ENCODE measurements at regions not wholly inside any gene's neighbourhood (a gene's known extent, or its start where the extent isn't known, plus 50 kb on each side); places are given as distances from the start of the nearest gene placed in this dataset.
"Not testable (repeated sequence)": the region's sequence is repeated elsewhere in the genome, so short reads cannot be mapped to it uniquely, and the experiment has no call there.

DNA sequence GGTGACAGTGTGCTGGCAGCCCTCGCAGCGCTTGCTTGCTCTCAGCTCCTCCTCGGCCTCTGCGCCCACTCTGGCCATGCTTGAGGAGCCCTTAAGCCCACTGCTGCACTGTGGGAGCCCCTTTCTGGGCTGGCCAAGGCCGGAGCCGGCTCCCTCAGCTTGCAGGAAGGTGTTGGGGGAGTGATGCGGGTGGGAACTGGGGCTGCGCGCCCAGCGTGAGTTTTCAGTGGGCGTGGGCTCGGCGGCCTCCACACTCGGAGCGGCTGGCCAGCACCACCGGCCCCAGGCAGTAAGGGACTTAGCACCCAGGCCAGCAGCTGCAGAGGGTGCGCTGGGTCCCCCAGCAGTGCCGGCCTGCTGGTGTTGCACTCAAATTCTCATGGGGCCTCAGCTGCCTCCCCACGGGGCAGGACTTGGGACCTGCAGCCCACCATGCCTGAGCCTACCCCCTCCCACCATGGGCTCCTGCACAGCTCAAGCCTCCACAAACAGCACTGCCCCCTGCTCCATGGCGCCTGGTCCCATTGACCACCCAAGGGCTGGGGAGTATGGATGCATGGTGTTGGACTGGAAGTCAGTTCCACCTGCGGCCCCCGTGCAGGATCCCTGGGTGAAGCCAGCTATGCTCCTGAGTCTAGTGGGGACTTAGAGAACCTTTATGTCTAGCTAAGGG, 223.1 kb upstream of the PTPRD start:
- DNase-seq (ENCODE audit: low read depth in 2 of 2) = no peak

DNA sequence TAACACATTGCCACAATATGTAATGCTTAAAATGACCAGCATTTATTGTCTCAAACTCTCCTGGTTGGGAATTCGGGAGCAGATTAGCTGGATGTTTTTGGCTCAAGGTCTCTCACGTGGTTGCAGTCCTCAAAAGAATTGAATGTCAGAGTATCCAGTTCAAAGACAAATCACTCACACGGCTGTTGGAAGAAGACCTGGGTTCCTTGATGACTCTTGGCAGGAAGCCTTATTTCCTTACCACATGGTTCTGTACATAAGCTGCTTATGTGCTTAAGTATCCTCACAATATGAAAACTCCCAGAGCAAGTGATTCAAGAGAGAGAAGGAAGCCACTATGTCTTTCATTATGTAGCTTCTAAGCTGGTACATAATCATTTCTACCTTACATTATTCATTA, 230.3 kb upstream of the PTPRD start:
- no peak for DNase-seq (ENCODE audit: low read depth in 2 of 2)

DNA sequence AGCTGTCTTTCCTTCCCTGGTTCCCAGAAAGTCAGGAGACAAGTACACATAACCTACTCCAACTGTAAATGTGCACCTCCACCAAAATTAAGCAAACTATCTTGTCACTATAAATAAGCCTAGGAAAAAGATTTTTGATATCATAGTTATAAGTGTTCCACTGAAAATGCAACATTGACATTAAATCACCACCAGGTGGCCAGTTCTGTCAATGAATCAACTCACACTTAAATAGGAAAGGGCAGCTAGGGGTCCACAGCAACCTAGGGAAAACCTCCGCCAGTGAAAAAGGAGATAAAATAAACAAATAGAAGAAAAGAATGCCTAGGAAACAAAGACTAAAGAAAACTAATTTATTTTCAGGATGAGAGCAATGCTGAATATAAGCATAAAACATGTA, 243.0 kb upstream of the PTPRD start:
- no peak for DNase-seq (ENCODE audit: low read depth in 2 of 2)

DNA sequence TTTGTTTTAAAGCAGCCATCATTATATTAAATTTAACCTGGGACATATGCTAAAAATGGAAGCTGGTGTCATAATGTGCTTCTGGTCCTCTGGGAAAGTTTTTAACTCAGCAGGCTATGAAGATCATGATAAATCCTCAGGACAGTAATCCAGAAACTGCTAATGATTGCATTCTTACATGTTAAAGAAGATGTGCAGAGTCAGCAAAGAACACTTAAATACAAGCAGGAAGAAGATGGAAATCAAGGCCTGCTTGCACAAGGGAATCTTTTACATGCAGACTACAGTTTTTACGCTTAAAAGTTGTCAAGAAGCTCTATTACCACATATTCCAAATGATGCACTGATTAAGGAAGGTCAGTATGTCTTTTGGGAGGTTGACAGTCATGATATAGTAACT, 246.0 kb upstream of the PTPRD start:
- no peak for DNase-seq (ENCODE audit: low read depth in 2 of 2)

DNA sequence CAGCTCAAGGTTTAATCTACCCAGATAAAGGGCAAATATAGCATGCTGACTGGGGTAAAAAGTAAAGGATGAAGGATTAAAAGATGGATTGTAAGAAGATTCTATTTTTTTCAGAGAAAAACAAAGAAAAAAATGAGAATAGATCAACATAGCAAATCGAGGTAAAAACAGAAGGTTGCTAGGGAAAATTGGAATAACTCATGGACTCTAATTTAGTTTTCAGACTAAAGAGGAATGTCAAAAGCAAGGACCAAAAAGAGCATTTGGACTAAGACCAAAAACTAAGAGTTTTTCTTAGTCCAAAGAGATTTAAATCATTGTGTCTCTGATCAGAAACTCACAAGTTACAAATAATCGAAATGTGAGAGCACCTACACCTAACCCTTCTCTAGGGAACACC, 250.7 kb upstream of the PTPRD start:
- no peak for DNase-seq (ENCODE audit: low read depth in 2 of 2)

DNA sequence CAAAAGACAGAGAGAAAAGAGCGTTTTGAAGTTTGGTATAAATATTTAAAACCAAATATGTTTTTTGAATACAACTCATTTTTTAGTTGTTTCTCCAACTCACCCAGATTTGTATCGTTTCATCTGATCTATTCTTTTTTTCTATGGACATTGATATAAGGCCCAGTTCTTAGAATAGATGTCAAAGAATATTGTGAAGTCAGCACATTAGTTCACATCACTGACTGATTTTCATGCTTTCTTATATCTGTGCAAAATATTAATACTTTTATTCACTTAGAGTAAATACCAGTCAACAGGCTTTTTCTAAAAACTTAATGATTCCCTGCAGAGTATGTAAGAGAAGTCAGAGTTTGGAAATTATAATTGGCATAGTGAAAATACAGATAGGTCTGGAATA, 254.4 kb upstream of the PTPRD start:
- no peak for DNase-seq (ENCODE audit: low read depth in 2 of 2)

DNA sequence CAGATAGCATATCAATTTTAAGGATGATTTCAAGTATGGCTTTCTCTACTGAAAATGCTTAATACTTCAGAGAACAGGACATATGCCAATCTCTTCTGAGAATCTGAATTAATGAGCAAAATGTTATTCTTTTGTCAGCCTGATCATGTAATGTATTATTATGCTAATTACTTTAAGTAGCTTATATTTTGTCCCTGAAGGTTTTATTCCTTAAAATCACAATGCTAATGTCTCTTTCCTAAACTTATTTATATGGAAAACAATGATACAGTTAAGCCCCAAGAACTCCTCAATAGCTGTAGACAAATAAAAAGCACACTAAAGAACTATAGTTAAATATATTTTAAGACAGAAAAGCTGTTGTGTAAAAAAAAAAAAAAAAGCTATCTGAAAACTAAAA, 256.9 kb upstream of the PTPRD start:
- no peak for DNase-seq (ENCODE audit: low read depth in 2 of 2)

DNA sequence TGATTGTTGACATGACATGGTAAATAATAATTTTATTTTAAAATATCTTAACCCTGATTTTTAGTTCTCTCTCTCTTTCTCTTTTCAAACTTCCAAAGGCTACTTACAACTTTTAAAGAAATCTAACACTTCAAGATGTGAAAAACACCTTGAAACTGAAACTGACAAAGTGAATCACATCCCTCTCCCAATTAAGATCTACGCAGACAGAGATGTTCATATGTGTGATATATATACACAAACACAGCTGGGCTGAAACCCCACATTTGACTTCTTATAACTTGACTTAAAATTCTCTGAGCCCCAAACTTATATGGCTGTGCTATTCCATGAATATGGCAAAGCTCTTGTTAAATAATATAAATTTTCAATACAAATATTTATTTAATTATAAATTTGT, 261.2 kb upstream of the PTPRD start:
- DNase-seq (ENCODE audit: low read depth in 2 of 2) = no peak

DNA sequence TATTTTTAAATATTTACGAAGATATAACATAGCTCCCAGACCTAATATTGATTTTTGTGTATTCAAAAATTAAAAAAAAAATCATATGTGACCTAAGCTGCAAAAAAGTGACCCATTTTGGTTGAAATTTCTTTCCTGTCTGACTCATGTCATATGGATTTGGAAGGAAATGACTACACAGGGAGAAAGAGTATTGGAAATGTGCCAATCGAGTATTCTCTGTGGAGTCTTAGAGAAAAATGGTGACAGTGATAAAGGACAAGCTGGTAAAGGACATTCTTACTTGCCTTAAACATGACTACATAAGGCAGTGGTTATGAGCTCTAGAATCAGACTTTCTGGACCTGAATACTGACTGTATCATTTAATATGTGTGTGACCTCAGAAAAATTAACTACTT, 262.9 kb upstream of the PTPRD start:
- DNase-seq (ENCODE audit: low read depth in 2 of 2) = peak; percentile 5 to 12

DNA sequence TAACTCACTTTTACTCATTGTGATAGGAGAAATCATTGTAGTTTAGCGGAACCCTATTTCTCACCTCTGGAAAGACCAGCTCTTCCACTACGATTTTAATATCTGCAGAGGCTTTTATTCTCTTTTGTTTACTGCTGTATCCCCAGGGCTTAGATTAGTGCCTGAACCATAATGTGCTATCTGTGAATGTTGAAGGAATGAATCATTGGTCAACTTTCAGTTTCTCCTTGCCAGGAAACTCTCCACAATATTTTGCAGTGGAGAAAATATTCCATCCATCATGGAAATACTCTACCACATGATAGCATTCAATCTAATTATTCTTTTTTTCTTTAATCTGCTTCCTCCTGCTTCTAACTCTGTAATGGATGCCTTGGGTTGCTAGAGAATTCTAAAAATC, 263.5 kb upstream of the PTPRD start:
- DNase-seq (ENCODE audit: low read depth in 2 of 2) = peak; percentile 14 to 18

DNA sequence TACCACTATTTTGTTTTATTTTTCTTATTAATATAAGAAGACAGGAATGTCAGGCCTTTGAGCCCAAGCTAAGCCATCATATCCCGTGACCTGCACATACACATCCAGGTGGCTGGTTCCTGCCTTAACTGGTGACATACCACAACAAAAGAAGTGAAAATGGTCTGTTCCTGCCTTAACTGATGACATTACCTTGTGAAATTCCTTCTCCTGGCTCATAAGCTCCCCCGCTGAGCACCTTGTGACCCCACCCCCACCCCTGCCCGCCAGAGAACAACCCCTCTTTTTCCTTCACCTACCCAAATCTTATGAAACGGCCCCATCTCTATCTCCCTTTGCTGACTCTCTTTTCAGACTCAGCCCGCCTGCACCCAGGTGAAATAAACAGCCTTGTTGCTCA, 277.5 kb upstream of the PTPRD start:
- DNase-seq (ENCODE audit: low read depth in 2 of 2) = not testable (repeated sequence)

DNA sequence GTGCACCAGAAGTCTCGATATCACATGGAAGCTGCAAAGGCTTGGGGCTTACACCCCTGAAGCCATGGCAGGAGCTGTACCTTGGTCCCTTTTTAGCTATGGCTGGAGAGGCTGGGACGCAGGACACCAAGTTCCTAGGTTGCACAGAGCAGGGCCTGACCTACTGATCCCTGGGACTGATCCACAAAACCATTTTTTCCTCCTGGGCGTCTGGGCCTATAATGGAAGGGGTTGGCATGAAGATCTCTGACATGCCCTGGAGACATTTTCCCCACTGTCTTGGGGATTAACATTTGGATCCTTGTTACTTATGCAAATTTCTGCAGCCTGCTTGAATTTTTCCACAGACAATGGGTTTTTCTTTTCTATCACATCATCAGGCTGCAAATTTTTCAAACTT, 286.7 kb upstream of the PTPRD start:
- no peak for DNase-seq (ENCODE audit: low read depth in 2 of 2)

DNA sequence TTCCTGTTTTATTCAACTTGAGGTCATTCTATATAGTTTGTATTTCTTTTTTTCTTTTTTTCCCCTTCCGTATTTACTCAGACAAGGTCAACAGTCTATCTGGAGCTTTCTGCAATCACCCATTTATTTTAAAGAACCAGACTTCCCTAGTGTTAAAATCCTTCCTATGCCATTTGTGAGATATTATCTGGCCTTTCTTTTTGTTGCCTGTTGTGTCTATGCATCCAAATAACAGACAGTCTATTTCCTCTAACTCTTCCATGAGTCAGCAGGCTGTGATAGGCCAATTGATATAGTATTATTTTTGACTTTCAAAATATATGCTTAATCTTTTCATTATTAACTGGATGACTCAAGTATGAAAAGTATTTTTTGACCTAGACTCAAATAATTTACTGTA, 291.2 kb upstream of the PTPRD start:
- DNase-seq (ENCODE audit: low read depth in 2 of 2) = no peak

DNA sequence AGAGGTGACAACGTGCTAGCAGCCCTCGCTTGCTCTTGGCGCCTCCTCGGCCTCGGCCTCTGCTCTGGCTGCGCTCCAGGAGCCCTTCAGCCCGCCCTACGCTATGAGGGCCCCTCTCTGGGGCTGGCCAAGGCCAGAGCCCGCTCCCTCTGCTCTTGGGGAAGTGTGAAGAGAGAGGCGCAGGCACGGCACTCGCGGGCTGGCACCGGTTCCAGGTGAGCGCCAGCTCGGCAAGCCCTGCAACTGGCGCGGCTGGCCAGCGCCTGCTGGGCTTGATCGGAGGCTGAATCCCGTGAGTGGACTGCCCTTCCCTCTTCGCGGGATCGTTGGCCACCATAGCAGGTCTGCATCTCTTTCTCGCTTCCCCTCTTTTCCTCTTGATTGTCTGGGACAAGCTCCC, 298.0 kb upstream of the PTPRD start:
- no peak for DNase-seq (ENCODE audit: low read depth in 2 of 2)

DNA sequence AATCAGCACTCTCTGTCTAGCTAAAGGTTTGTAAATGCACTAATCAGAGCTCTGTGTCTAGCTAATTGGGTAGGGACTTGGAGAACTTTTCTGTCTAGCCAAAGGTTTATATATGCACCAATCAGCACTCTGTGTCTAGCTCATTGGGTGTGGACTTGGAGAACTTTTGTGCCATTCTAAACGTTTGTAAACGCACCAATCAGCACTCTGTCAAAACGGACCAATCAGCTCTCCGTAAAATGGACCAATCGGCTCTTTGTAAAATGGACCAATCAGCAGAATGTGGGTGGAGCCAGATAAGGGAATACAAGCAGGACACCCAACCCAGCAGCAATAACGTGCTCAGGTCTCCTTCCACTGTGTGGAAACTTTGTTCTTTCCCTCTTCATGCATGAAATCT, 298.6 kb upstream of the PTPRD start:
- DNase-seq (ENCODE audit: low read depth in 2 of 2) = no peak

DNA sequence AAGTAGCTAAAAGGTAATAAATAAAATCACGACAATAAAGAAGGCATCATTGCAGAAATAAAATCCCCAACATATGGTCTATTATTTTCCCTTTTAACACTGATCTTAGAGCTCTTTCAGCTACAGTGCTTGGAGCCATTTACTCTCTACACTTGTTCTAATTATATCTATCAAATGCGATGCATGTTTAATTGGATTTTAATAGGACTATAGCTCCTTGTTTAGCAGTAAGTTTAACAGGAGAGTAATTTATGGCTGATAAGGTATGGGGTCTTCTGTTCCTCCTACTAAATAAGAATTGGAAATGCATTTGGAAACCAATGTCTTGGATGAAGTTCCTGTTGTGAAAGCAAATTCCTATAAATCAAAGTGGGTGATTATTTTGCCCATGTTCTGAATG, 304.2 kb upstream of the PTPRD start:
- DNase-seq (ENCODE audit: low read depth in 2 of 2) = no peak

DNA sequence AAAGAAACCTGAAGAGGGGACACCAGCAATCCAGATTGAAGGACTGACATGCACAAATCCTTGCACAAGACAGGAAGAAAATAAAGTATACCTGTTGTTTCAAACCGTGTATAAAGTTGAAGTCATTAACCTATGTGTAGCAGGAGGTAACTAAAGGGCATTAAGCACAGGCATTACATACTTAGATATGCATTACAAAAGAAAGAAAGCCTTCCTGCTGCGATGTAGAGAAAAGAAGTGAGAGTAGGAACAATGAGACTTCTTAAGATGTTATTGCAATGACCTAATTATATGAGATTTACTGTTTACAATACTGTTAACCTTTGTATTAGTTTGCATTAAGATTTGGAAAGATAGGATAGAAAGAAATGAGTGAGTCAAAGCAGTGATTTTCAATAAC, 308.9 kb upstream of the PTPRD start:
- no peak for DNase-seq (ENCODE audit: low read depth in 2 of 2)

DNA sequence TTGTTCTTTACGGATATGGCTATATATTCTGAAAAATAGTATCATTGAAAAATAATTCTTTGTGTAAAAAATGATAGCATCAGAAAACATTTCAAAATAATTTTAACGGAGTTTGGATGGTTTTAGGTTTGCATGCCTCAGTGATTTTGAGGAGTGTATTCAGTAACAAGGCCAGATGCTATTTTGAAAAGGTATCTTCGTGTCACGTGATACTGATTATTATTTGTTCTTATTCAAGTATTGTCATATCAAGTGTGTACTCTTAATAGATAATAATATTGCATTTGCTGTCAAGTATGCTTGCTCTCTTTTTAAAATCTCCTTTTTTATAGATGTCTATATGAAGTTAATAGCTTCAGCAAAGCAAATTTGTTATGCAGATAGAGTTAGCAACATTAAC, 313.1 kb upstream of the PTPRD start:
- no peak for DNase-seq (ENCODE audit: low read depth in 2 of 2)

DNA sequence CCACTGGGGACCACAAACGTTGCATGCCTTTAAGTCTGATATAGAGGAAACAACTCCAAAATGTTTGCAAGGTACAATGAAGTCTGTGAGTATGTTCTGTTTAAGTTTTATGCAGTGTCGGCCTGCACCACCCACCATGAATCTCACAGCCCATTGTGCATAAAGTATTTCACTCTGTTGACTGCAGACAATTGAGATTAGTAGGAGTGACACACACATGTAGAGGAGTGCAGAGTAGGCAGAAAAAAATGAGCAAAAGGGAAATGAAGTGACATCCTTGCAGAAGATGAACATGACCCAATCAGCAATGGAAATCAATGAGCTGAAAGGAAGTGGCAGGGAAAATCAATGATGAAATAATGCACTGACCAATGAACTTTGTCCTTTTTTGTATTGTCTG, 315.6 kb upstream of the PTPRD start:
- DNase-seq (ENCODE audit: low read depth in 2 of 2) = no peak

DNA sequence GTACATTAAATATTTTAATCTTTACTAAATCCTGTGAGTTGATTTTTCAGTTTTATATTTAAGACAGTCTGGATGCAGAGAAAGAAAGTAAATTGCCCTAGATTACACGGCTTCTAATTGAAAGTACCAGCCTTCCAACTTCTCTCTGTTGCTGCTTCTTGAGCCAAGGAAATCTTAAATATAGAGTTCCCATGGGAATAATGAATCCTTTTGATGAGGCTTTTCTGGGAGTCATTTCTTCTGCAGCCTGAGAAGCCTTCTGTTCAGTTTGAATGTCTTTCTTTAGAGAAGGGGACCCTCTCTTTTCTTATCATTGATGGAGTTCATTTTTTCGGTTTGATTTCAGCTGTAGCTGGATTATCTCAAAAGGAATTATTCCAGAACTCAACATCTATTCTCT, 317.3 kb upstream of the PTPRD start:
- DNase-seq (ENCODE audit: low read depth in 2 of 2) = no peak

DNA sequence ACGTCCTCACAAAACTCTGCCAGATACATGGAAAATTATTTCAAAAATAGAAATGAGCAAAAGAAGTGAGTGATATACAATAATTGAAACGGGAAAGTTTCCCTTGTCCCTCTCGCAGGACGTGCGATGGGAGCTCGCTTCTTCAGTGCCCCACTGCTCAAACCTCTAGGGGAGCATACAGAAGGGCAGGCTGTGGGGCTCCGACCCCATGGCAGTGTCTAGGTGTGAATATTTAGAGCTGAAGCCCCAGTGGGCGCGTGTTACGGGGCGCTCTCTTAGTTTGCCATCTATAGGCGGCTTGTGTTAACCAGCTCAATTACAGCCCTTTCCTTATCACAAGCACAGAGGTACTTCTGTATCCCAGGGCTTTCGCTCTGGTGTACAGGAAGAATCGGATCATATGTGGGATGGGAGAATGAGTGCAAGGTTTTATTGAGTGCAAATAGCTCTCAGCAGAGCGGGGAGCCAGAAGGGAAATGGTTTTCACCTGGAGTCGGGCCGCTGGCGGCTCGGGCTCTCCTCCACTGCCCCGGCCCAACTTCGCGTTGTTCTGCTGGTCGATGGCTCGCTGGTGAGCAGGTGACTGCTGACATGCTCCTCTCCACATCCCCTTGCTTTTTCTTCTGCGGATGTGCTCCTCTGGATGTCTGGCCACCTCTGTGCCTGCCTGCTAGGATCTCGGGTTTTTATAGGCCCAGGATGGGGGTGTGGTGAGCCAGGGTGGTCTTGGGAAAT, 334.0 kb upstream of the PTPRD start:
- DNase-seq (ENCODE audit: low read depth in 2 of 2) = no peak

DNA sequence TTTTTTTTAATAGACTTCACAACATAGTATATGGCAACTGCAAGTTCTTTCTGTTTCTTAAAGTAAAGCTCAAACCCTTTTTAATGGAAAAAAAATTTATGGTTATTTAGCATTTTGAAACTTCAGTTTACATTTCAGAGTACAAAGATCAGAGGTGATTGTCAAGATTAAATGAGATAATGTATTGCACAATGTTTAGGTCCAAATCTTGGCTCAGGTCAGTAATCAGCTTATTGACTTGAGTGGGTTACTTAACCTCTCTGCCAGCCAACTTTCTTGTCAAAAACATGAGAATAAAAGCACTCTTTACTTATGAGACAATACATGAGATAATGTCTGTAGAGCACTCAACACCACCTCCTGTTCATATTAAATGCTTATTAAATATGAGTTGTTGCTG, 345.1 kb upstream of the PTPRD start:
- no peak for DNase-seq (ENCODE audit: low read depth in 2 of 2)

DNA sequence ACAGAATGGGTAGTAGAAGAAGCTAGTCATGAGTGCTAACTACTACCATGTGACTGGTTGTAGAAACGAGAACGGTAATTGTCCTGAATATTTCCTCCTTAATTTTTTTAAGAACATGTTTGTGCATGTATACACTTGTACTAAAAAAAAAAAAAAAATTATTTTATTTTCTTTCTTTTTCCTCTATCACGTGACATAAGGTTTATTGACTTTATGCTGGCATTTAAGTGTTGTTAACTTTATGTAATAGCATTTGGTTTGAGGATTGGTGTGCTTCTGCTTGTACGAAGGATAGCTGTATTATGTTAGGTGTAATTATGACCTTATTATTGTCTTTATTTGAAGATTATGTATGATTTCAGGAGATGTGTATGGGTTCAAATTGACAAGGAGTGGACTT, 349.1 kb upstream of the PTPRD start:
- DNase-seq (ENCODE audit: low read depth in 2 of 2) = no peak

DNA sequence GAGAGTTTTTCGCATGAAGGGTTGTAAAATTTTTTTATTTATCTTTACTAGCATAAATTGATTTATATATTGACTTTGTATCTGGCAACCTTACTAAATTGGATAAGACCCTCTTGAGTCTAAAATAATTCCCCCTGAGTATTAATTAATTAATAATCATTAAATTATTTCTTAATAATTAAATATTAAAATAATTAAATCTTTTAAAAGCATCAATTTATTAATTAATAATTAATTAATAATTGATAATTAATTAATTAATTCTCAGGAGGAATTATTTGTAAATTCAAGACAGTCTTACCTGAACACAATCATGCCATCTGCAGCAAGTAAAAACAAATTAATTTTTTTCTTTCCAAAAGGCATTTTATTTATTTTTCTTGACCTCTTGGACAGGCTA, 370.4 kb upstream of the PTPRD start:
- DNase-seq (ENCODE audit: low read depth in 2 of 2) = no peak
